ENCODE measurements at regions not wholly inside any gene's neighbourhood (a gene's known extent, or its start where the extent isn't known, plus 50 kb on each side); places are given as distances from the start of the nearest gene placed in this dataset.

- Mint-ChIP-seq H3K4me1 (ENCODE audit: low read depth, unreplicated experiment) (peaks cover 26% of the 10 kb centered on the region), H3K27ac (ENCODE audit: unreplicated experiment) (no peak overlapping the region), H3K4me3 (ENCODE audit: unreplicated experiment) (no peak overlapping the region), H3K9me3 (ENCODE audit: unreplicated experiment) (no peaks in the 10 kb centered on the region), H3K27me3 (ENCODE audit: unreplicated experiment) (no peaks in the 10 kb centered on the region), H3K36me3 (ENCODE audit: unreplicated experiment) (no peaks in the 10 kb centered on the region)
- no peak for DNase-seq
- TF ChIP-seq CTCF (IDR thresholded peaks at IDR 0.05; ENCODE audit: partially characterized antibody, unreplicated experiment), result no peak
Measured at GRCh38 chr2:4992226-4992625, 700.0 kb upstream of the SOX11 start.

GRCh38 chr2:4995466-4995865 lies 696.7 kb upstream of the SOX11 start:
- peak overlapping the region; percentile 20 for H3K4me3 Mint-ChIP-seq (ENCODE audit: unreplicated experiment)
- H3K36me3 Mint-ChIP-seq (ENCODE audit: unreplicated experiment), result no peaks in the 10 kb centered on the region
- no peak for TF ChIP-seq CTCF (IDR thresholded peaks at IDR 0.05; ENCODE audit: partially characterized antibody, unreplicated experiment)
- peaks cover 2% of the 10 kb centered on the region for H3K27me3 Mint-ChIP-seq (ENCODE audit: unreplicated experiment)
- no peak for DNase-seq
- peak overlapping the region; percentile 53 for H3K27ac Mint-ChIP-seq (ENCODE audit: unreplicated experiment)
- peaks cover 26% of the 10 kb centered on the region for H3K4me1 Mint-ChIP-seq (ENCODE audit: low read depth, unreplicated experiment)
- no peaks in the 10 kb centered on the region for H3K9me3 Mint-ChIP-seq (ENCODE audit: unreplicated experiment)

GRCh38 chr2:5007596-5007995 lies 684.6 kb upstream of the SOX11 start:
- Mint-ChIP-seq H3K27ac (ENCODE audit: unreplicated experiment) (peak overlapping the region; percentile 9), H3K4me1 (ENCODE audit: low read depth, unreplicated experiment) (peaks cover 20% of the 10 kb centered on the region), H3K9me3 (ENCODE audit: unreplicated experiment) (peaks cover 11% of the 10 kb centered on the region), H3K4me3 (ENCODE audit: unreplicated experiment) (no peak overlapping the region), H3K27me3 (ENCODE audit: unreplicated experiment) (peaks cover 5% of the 10 kb centered on the region), H3K36me3 (ENCODE audit: unreplicated experiment) (peaks cover 14% of the 10 kb centered on the region)
- DNase-seq, result no peak
- no peak for TF ChIP-seq CTCF (IDR thresholded peaks at IDR 0.05; ENCODE audit: partially characterized antibody, unreplicated experiment)

GRCh38 chr2:5019324-5019723 lies 672.9 kb upstream of the SOX11 start:
- H3K9me3 Mint-ChIP-seq (ENCODE audit: unreplicated experiment), result peaks cover 32% of the 10 kb centered on the region
- no peak overlapping the region for H3K27ac Mint-ChIP-seq (ENCODE audit: unreplicated experiment)

More at GRCh38 chr2:5019324-5019723, 672.9 kb upstream of the SOX11 start:
- TF ChIP-seq CTCF (IDR thresholded peaks at IDR 0.05; ENCODE audit: partially characterized antibody, unreplicated experiment), result no peak
- Mint-ChIP-seq H3K4me1 (ENCODE audit: low read depth, unreplicated experiment) (peaks cover 38% of the 10 kb centered on the region), H3K4me3 (ENCODE audit: unreplicated experiment) (no peak overlapping the region), H3K27me3 (ENCODE audit: unreplicated experiment) (peaks cover 29% of the 10 kb centered on the region), H3K36me3 (ENCODE audit: unreplicated experiment) (peaks cover 16% of the 10 kb centered on the region)
- DNase-seq, result no peak
